Heart left ventricle (tissue), 13 donors: ENCODE measurements at regions not wholly inside any gene's neighbourhood (a gene's known extent, or its start where the extent isn't known, plus 50 kb on each side); places are given as distances from the start of the nearest gene placed in this dataset.

Experiments used
- CTCF ChIP-seq, 12 donors: fragments of 200-600 bp; sonication (generic) in 4 of 12; IDR thresholded peaks; one replicate each; pipeline versions ENCODE4 v1.5.0 to v1.8.0; 2018 to 2022; ENCODE audit warnings: antibody characterized with exemption in 12 of 12, mild to moderate bottlenecking in 5 of 12
- POLR2A ChIP-seq, 2 donors: fragments of 450-650 bp; IDR thresholded peaks; one replicate each; pipeline ENCODE4 v1.6.1; 2017; ENCODE audit warnings: antibody characterized with exemption in 2 of 2, mild to moderate bottlenecking in 2 of 2, moderate library complexity in 2 of 2
- donor health status: ischemic (EF 13 %, LVEDD 7.1; RV severe dilation, severe dysfunction).
- donor health status: DM: no; HTN: yes; CAD: no.
- donor health status: DM: no; HTN: no; CAD: no.
- donor health status: ischemic (EF 25% LVEDD 6.9; RV normal size, moderate dysfunction).
- donor health status: ischemic (EF 25% LVEDD 5.7; RV mildly dilated, moderate dysfunction).
- donor health status: ischemic (EF 35%, LVEDD 5.7; RV mildly dilated, moderate dysfunction).
- donor health status: nonischemic (EF 11% LVEDD 7.7; RV severe dilation, severe dysfunction).
- donor health status: DM: yes; HTN: yes; CAD: no.
- donor health status: PGD.
- donor health status: ischemic (EF 29% LVEDD 5.4; RV normal size, mild dysfunction).
- donor health status: nonischemic (EF 23%, LVEDD 6.1; RV moderate dilation, normal function).

GRCh38 chr5:89908876-89909275 lies 500.7 kb downstream of the CETN3 start:
- TF ChIP-seq POLR2A (IDR thresholded peaks at IDR 0.05) (no peak), CTCF (IDR thresholded peaks at IDR 0.05) (no peak)
